GM21723 (cell line): ENCODE measurements at regions not wholly inside any gene's neighbourhood (a gene's known extent, or its start where the extent isn't known, plus 50 kb on each side); places are given as distances from the start of the nearest gene placed in this dataset.
A peak's percentile ranks its signal among the peaks of the same experiment; 100 is the strongest.
"Not testable (repeated sequence)": the region's sequence is repeated elsewhere in the genome, so short reads cannot be mapped to it uniquely, and the experiment has no call there.

Experiments used
- ATAC-seq: cut with Tn5 transposase; IDR thresholded peaks from one replicate; pipeline ENCODE4 v1.9.1; 2021; ENCODE audit warnings: mild to moderate bottlenecking, moderate library complexity; ENCODE audit not compliant: unreplicated experiment

GRCh38 chr6:170149681-170150589 lies 140.9 kb downstream of the DLL1 start:
- no peak for ATAC-seq

- no peak for ATAC-seq
These were observed 142.0 kb downstream of the DLL1 start for GRCh38 chr6:170148709-170149470.

GRCh38 chr6:170147832-170148708 lies 142.8 kb downstream of the DLL1 start:
- peak; percentile 50 for ATAC-seq

- ATAC-seq: peak; percentile 20
These were observed 143.7 kb downstream of the DLL1 start for GRCh38 chr6:170147056-170147787.

GRCh38 chr6:170146640-170147039 lies 144.2 kb downstream of the DLL1 start:
- no peak for ATAC-seq

- ATAC-seq: not testable (repeated sequence)
These were observed 144.7 kb downstream of the DLL1 start for GRCh38 chr6:170146131-170146530.

GRCh38 chr6:170145716-170146115 lies 145.2 kb downstream of the DLL1 start:
- not testable (repeated sequence) for ATAC-seq

- no peak for ATAC-seq
These were observed 145.6 kb downstream of the DLL1 start for GRCh38 chr6:170145272-170145592.

- no peak for ATAC-seq
These were observed 146.2 kb downstream of the DLL1 start for GRCh38 chr6:170144571-170145271.

GRCh38 chr6:170143401-170144150 lies 147.3 kb downstream of the DLL1 start:
- no peak for ATAC-seq

GRCh38 chr6:170142559-170142958 lies 148.3 kb downstream of the DLL1 start:
- no peak for ATAC-seq

- ATAC-seq: not testable (repeated sequence)
These were observed 149.8 kb downstream of the DLL1 start for GRCh38 chr6:170141061-170141460.

GRCh38 chr6:170140129-170140528 lies 150.7 kb downstream of the DLL1 start:
- ATAC-seq: no peak

- no peak for ATAC-seq
These were observed 151.3 kb downstream of the DLL1 start for GRCh38 chr6:170139531-170139930.

- ATAC-seq: not testable (repeated sequence)
These were observed 151.8 kb downstream of the DLL1 start for GRCh38 chr6:170139046-170139445.

GRCh38 chr6:170137911-170138910 lies 152.7 kb downstream of the DLL1 start:
- ATAC-seq: no peak

- no peak for ATAC-seq
These were observed 153.5 kb downstream of the DLL1 start for GRCh38 chr6:170137176-170137891.
